Activated B cell treated with CpG ODN at 0.5 μM for 24 hours (primary cell): ENCODE measurements at regions not wholly inside any gene's neighbourhood (a gene's known extent, or its start where the extent isn't known, plus 50 kb on each side); places are given as distances from the start of the nearest gene placed in this dataset.

ENCODE experiments used
- ATAC-seq: fragments of 200-7000 bp; cut with Tn5 transposase; one replicate; pipeline ENCODE4 v1.10.0; 2021; ENCODE audit warnings: low read depth, mild to moderate bottlenecking, moderate library complexity
- CTCF ChIA-PET: fragments of 350-600 bp; sonication (Branson Sonifier 250); formaldehyde crosslinking; loops from one replicate; lab custom pipeline; 2021; ENCODE audit warnings: antibody characterized with exemption; lab: Charles Lee
- POLR2A ChIA-PET: fragments of 350-600 bp; sonication (Branson Sonifier 250); formaldehyde crosslinking; loops from one replicate; lab custom pipeline; 2021; ENCODE audit warnings: antibody characterized with exemption; lab: Charles Lee
- DNase-seq: peaks from one replicate; pipeline ENCODE4 v3.0.0; 2022
- H3K27ac Mint-ChIP-seq: one replicate; pipeline ENCODE4 v1.8.0; 2020; ENCODE audit warnings: mixed read lengths
- H3K27me3 Mint-ChIP-seq: one replicate; pipeline ENCODE4 v1.8.0; 2021; ENCODE audit warnings: mixed read lengths
- H3K36me3 Mint-ChIP-seq: one replicate; pipeline ENCODE4 v1.8.0; 2021; ENCODE audit warnings: low read depth, mixed read lengths
- H3K4me1 Mint-ChIP-seq: one replicate; pipeline ENCODE4 v1.8.0; 2021; ENCODE audit warnings: mixed read lengths
- H3K4me3 Mint-ChIP-seq: one replicate; pipeline ENCODE4 v1.8.0; 2020; ENCODE audit warnings: mild to moderate bottlenecking, mixed read lengths
- H3K9me3 Mint-ChIP-seq: one replicate; pipeline ENCODE4 v1.8.0; 2020; ENCODE audit warnings: mixed read lengths
- intact Hi-C: fragments of 100-400 bp; cut with micrococcal nuclease; formaldehyde crosslinking; loops from one replicate; pipeline ENCODE4 v1.15.1; 2024
- TF ChIP-seq, protein P1 (sequence below): fragments of 200-600 bp; IDR thresholded peaks from one replicate; pipeline ENCODE4 v1.8.0; 2022; ENCODE audit warnings: antibody characterized with exemption, mild to moderate bottlenecking

DNA sequence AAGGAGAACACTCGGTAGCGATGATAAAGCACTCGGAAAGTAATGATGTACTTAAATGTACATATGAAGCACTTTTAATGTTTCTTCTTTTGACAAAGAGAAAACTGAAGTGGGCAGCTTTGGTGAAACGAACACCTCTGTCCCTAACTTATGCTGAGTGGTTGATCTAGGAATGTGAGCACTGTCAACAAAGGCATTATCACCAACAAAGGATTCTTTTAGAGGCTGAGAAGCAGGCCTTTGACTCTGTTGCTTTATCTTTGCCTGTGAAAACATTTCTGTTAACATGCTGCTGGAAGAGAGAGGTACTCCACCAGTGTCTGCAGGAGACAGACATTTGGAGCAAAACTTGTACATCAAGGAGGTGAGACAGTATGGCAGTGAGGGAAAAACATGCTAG, 103.2 kb upstream of the VRK1 start:
- intact Hi-C loops, result no loop called here
- H3K27me3 Mint-ChIP-seq, result no peaks in the 10 kb centered on the region
- ATAC-seq (no peak), DNase-seq (no peak)
- CTCF ChIA-PET, result no interaction called here
- no peak overlapping the region for H3K4me3 Mint-ChIP-seq
- no peaks in the 10 kb centered on the region for H3K36me3 Mint-ChIP-seq
- H3K4me1 Mint-ChIP-seq, result peaks cover 2% of the 10 kb centered on the region
- no peak overlapping the region for H3K27ac Mint-ChIP-seq
- TF ChIP-seq, protein P1, sequence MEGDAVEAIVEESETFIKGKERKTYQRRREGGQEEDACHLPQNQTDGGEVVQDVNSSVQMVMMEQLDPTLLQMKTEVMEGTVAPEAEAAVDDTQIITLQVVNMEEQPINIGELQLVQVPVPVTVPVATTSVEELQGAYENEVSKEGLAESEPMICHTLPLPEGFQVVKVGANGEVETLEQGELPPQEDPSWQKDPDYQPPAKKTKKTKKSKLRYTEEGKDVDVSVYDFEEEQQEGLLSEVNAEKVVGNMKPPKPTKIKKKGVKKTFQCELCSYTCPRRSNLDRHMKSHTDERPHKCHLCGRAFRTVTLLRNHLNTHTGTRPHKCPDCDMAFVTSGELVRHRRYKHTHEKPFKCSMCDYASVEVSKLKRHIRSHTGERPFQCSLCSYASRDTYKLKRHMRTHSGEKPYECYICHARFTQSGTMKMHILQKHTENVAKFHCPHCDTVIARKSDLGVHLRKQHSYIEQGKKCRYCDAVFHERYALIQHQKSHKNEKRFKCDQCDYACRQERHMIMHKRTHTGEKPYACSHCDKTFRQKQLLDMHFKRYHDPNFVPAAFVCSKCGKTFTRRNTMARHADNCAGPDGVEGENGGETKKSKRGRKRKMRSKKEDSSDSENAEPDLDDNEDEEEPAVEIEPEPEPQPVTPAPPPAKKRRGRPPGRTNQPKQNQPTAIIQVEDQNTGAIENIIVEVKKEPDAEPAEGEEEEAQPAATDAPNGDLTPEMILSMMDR, result no peak
- no peaks in the 10 kb centered on the region for H3K9me3 Mint-ChIP-seq
- POLR2A ChIA-PET, result no interaction called here

DNA sequence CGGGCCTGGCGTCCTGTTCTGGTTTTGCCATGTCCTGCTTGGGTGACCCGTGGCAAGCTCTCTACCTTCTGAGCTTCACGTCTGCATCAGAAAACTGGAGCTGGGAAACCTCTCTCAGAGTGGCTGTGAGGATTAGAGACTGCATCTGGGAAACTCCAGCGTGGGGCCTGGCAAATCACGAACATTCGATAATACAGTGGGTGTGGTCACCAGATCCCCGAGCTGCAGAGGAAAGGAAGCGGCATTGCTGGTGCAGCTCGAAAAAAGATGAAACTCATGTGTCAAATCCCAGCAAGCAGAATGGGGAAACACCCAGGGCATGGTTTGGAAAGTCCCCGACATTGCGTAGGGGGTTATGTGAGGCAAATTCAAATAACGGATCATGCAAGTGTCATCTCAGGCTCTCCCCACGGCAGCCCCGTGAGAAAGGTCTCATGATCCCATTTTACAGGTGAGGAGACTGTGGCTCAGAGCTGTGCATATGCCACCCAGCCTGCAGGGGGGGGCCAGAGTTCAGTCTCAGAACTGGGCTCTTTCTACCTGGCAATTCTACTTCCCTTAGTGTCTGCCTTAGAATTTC, 98.1 kb upstream of the VRK1 start:
- TF ChIP-seq, protein P1, result no peak
- no peak overlapping the region for H3K4me3 Mint-ChIP-seq
- peak; percentile 60 for ATAC-seq
- POLR2A ChIA-PET, result no interaction called here
- no peaks in the 10 kb centered on the region for H3K9me3 Mint-ChIP-seq
- CTCF ChIA-PET, result no interaction called here
- H3K4me1 Mint-ChIP-seq, result peaks cover 2% of the 10 kb centered on the region
- H3K27me3 Mint-ChIP-seq, result peaks cover 7% of the 10 kb centered on the region
- H3K27ac Mint-ChIP-seq, result no peak overlapping the region
- intact Hi-C loops, result no loop called here
- DNase-seq, result no peak
- no peaks in the 10 kb centered on the region for H3K36me3 Mint-ChIP-seq

DNA sequence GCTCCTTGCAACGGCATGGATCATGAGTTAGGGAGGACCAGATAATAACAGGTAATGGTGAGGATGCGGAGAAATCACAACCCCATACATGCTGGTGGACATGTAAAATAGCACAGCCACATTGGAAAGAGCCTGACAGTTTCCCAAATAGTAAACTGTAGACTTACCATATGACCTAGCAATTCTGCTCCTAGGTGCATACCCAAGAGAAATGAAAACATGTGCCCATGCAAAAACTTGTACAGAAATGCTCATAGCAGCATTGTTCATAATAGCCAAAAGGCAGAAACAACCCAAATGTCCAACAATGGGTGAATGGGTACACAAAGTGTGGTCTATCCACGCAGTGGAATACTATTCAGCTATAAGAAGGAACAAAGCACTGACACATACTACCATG, 97.5 kb upstream of the VRK1 start:
- H3K4me1 Mint-ChIP-seq, result peaks cover 2% of the 10 kb centered on the region
- ATAC-seq, result no peak
- no peaks in the 10 kb centered on the region for H3K36me3 Mint-ChIP-seq
- intact Hi-C loops, result no loop called here
- H3K4me3 Mint-ChIP-seq, result no peak overlapping the region
- TF ChIP-seq, protein P1, result no peak
- ChIA-PET POLR2A (no interaction called here), CTCF (no interaction called here)
- H3K9me3 Mint-ChIP-seq, result no peaks in the 10 kb centered on the region
- no peak overlapping the region for H3K27ac Mint-ChIP-seq
- H3K27me3 Mint-ChIP-seq, result peaks cover 7% of the 10 kb centered on the region
- no peak for DNase-seq

DNA sequence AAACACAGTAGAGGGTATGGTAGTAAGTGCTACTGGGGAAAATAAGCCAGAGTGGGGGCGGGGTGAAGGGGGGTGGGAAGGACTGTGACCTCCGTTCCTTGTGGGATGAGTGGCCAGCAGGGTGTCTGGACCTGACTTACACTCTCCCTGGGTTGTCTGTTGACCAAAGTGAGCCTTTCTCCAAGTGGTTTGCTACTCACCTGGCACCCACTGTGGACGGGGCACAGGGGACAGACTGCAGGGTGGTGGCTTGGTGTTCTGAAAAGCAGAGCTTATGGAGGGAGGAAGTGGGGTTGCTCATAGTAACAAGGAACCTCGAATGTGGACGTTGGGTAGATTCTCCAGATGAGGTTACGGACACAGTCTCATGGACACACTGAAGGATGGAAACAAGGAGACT, 94.4 kb upstream of the VRK1 start:
- CTCF ChIA-PET, result no interaction called here

DNA sequence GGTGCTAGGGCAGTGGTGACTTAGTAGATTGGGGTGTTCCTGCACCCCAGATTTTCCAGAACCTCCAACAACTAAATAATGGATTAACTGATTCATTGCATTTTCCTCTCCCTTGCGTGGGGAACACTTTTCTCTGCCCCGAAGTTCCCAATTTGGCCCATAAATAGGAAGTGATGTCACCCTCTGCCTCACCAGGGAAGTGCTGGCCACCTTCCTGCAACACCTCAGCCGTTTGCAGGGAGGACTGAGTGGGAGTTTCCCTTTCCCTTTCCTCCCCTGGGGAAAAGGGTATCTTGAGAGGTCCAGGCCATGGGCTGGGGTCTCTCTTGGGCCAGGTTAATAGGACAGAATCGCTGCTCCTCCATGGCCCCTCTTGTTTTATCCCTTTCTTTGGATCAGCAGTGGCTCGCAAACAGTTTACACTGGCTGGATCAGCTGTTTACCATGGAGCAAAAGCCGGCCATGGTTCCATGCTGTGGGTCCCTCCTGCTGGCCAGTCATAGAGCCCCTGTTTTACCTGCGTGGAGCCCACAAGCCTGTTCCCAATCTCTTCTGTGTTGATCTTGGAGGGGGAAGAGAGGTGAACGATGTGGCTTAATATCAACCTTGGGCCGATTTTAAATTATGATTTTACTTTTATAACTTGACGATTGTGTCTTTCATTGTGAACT, 91.6 kb upstream of the VRK1 start:
- no peak for DNase-seq
- Mint-ChIP-seq H3K9me3 (no peaks in the 10 kb centered on the region), H3K4me3 (no peak overlapping the region), H3K4me1 (no peaks in the 10 kb centered on the region), H3K36me3 (no peaks in the 10 kb centered on the region), H3K27ac (no peak overlapping the region), H3K27me3 (peaks cover 9% of the 10 kb centered on the region)
- ChIA-PET CTCF (no interaction called here), POLR2A (no interaction called here)
- TF ChIP-seq, protein P1, result no peak
- intact Hi-C loops, result no loop called here
- ATAC-seq, result no peak

More for the DNA sequence above, 94.4 kb upstream of the VRK1 start:
- POLR2A ChIA-PET, result no interaction called here
- intact Hi-C loops, result no loop called here
- H3K36me3 Mint-ChIP-seq, result no peaks in the 10 kb centered on the region
- H3K4me1 Mint-ChIP-seq, result peaks cover 2% of the 10 kb centered on the region
- ATAC-seq, result no peak
- TF ChIP-seq, protein P1, result no peak
- H3K27ac Mint-ChIP-seq, result no peak overlapping the region
- no peaks in the 10 kb centered on the region for H3K9me3 Mint-ChIP-seq
- no peak for DNase-seq
- H3K4me3 Mint-ChIP-seq, result no peak overlapping the region
- H3K27me3 Mint-ChIP-seq, result peaks cover 9% of the 10 kb centered on the region
